ENCODE measurements at regions not wholly inside any gene's neighbourhood (a gene's known extent, or its start where the extent isn't known, plus 50 kb on each side); places are given as distances from the start of the nearest gene placed in this dataset.

- no peak for TF ChIP-seq ZNF687 (IDR thresholded peaks at IDR 0.05)
- no peak for TF ChIP-seq TCF3 (IDR thresholded peaks at IDR 0.05; ENCODE audit: borderline replicate concordance, insufficient read depth, low read depth, low read length)
- TF ChIP-seq MXI1 (IDR thresholded peaks at IDR 0.05; ENCODE audit: low read depth, low read length), result no peak
Observed at GRCh38 chrX:123093792-123094191, 90.3 kb upstream of the GRIA3 start (continued).

GRCh38 chrX:123108513-123109427 lies 75.3 kb upstream of the GRIA3 start:
- H3K4me1 ChIP-seq (ENCODE audit: control insufficient read depth, insufficient read depth, low read length), result no peaks in the 10 kb centered on the region
- CTCF ChIA-PET, result no interaction called here
- intact Hi-C loops (cut with micrococcal nuclease; ENCODE audit: unreplicated experiment), result no loop called here

More at GRCh38 chrX:123108513-123109427, 75.3 kb upstream of the GRIA3 start:
- no peak overlapping the region for H2AFZ ChIP-seq (ENCODE audit: control insufficient read depth, low read depth, low read length)
- no peak for ATAC-seq
- H3K9me3 ChIP-seq (replicated peaks; ENCODE audit: control insufficient read depth, insufficient read depth, low read length), result no peaks in the 10 kb centered on the region
- H3K36me3 ChIP-seq (ENCODE audit: control insufficient read depth in 2 of 2, insufficient read depth in 2 of 2, low read length in 1 of 2), result no peaks in the 10 kb centered on the region
- ChIA-PET SMC1A (ENCODE audit: uncharacterized antibody, unreplicated experiment) (no interaction called here), RAD21 (ENCODE audit: unreplicated experiment) (no interaction called here), POLR2A (no interaction called here)
- H3K4me3 ChIP-seq, result no peak overlapping the region
- no peaks in the 10 kb centered on the region for H4K20me1 ChIP-seq (ENCODE audit: control insufficient read depth, insufficient read depth)
- in situ Hi-C loops (cut with MboI), result no loop called here
- no peak for FAIRE-seq
- no peaks in the 10 kb centered on the region for H3K27me3 ChIP-seq (replicated peaks in 1 of 2; ENCODE audit: control insufficient read depth in 2 of 2, insufficient read depth in 2 of 2, low read length in 1 of 2)
- H3K27ac ChIP-seq (ENCODE audit: control insufficient read depth, insufficient read depth), result no peak overlapping the region
- 27% methylated on average over 4 of the region's 4 CpGs for WGBS (ENCODE audit: insufficient coverage, insufficient replicate concordance, low lambda C conversion rate, missing lambda C conversion rate)
- H3K4me2 ChIP-seq (ENCODE audit: control insufficient read depth, insufficient read depth), result no peak overlapping the region
- TF ChIP-seq SMAD1 (IDR thresholded peaks at IDR 0.05; ENCODE audit: low read depth, partially characterized antibody), result no peak
- TF ChIP-seq MEF2B (IDR thresholded peaks at IDR 0.05; ENCODE audit: partially characterized antibody, poor library complexity, severe bottlenecking), result no peak
- H3K79me2 ChIP-seq (ENCODE audit: control insufficient read depth, insufficient read depth, low read length), result no peaks in the 10 kb centered on the region
- no peak overlapping the region for H3K9ac ChIP-seq (ENCODE audit: control insufficient read depth, insufficient read depth, low read length)
- DNase-seq (ENCODE audit: low read depth, low spot score), result no peak
- BruUV-seq (replicated peaks), result no TSS peak

Measured in GM12878 (cell line).